ENCODE measurements at regions not wholly inside any gene's neighbourhood (a gene's known extent, or its start where the extent isn't known, plus 50 kb on each side); places are given as distances from the start of the nearest gene placed in this dataset.

GRCh38 chr13:47206111-47206510 lies 309.3 kb upstream of the HTR2A start:
- TF ChIP-seq GATA2 (IDR thresholded peaks at IDR 0.05; ENCODE audit: low read depth, low read length) (no peak), GATA3 (IDR thresholded peaks at IDR 0.05; ENCODE audit: low read depth, low read length) (no peak)
